GM10266 (cell line): ENCODE measurements at regions not wholly inside any gene's neighbourhood (a gene's known extent, or its start where the extent isn't known, plus 50 kb on each side); places are given as distances from the start of the nearest gene placed in this dataset.
A peak's percentile ranks its signal among the peaks of the same experiment; 100 is the strongest.

Experiments used
- DNase-seq: peaks from one replicate; pipeline ENCODE4 v3.0.0; 2012; ENCODE audit errors: extremely low spot score
- TF ChIP-seq, protein P1 (sequence below): IDR thresholded peaks from 2 replicates; pipeline ENCODE4 v1.5.1; 2012; ENCODE audit warnings: mild to moderate bottlenecking, low read depth; ENCODE audit not compliant: control insufficient read depth, insufficient read depth; ENCODE audit errors: missing control alignments

DNA sequence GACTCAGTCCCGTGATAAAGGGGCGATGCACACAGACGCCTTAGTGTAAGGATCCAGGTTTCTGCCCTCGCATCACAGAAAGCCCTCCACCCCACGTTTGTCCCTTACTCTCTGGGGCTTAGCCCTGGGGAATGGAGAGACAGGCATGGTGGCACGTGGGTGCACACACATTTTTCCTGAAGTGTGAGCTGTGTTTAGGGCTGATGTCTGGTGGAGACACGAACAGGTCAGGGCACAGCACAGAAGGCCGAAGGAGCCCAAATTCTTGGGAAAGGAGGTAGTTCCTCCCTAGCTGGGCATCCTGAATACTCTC lies 84.3 kb upstream of the DHRSX start:
- TF ChIP-seq, protein P1, sequence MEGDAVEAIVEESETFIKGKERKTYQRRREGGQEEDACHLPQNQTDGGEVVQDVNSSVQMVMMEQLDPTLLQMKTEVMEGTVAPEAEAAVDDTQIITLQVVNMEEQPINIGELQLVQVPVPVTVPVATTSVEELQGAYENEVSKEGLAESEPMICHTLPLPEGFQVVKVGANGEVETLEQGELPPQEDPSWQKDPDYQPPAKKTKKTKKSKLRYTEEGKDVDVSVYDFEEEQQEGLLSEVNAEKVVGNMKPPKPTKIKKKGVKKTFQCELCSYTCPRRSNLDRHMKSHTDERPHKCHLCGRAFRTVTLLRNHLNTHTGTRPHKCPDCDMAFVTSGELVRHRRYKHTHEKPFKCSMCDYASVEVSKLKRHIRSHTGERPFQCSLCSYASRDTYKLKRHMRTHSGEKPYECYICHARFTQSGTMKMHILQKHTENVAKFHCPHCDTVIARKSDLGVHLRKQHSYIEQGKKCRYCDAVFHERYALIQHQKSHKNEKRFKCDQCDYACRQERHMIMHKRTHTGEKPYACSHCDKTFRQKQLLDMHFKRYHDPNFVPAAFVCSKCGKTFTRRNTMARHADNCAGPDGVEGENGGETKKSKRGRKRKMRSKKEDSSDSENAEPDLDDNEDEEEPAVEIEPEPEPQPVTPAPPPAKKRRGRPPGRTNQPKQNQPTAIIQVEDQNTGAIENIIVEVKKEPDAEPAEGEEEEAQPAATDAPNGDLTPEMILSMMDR, result no peak
- no peak for DNase-seq

DNA sequence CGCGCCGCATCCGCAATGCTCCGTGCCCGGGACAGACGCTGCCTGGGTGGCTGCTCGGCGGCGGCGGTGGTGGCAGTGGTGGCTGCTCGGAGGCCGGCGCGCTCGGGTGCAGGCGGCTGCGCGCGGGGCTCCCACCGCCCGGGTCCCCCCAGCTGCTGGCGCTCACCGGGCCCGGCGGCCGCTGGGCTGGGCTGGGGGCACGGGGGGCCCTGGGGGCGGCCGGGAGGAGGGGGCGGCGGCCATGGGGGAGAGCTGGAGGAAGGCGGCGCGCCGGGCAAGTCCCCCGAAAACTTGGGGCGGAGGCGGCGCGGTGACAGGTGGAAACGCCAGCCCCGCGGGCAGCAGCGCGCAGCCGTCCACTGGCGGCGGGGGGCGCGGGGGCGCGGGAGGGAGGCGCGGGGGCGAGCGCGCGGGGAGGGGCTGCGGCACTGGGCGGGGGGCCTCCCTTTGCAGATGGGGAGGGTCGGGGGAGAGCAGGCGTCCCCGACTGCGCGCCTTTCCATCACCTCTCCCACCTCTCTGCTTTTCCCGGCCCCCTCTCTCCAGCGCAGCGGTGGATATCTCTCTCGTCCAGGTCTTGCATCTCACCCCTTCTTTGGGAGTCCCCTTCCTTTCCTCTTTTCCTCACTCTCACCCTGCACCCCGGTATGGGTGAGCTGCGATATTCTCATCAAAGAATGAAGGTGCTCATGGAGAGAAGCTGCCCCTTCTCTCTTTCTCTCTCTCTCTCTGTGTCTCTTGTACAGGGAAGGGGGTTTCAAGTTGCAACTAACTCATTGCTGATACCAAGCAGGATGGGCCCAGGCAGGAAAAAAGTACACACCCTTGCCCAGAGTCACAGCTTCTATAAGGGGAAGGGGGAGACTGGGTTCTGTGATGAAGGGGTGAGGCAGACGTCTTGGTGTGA lies 83.7 kb upstream of the DHRSX start:
- DNase-seq, result peak; percentile 58
- TF ChIP-seq, protein P1, result no peak

DNA sequence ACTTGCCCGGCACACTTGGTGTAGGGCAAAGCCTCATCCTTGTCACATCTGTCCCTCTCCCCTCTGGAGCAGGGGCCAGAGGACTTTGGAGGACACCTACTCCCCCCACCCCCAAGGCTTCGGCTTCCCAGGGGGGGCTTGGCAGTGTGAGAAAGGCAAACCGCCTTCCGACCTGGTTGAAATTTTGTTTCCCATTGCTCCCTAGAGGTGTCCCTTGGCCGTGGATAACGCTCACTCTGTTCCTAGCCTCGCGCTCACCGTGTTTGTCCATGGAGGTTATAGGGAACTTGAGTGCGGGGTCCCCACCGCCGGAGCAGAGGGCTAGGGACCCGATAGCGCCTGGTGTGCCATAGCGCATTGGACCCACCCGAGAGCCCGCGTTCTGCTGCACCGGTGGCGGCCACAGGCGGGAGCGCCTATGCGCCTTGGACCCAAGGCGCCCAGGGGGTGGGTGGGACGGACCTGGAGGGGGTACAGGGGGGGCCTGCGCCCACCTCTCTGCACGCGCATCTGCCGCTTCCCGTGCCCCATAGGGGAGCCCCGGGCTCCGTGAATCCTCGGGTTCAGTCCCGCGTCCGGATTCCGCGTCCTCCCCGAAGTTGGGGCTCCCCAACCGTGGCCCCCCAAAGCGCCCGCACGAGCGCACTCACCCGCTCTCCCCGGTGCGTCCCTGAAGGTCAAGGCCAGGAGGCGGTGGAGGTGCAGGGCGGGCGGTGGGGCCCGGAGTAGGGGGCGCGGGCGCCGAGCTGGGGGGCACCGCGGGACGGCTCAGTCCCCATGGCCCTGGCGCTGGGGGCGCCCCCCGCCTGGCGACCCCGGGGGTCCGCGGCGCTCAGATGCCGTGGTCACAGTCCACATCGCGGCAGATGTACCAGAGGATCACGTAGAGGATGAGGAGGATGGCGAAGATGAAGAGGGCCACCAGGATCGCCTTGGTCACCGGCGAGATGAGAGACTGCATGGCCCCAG lies 82.7 kb upstream of the DHRSX start:
- no peak for DNase-seq
- TF ChIP-seq, protein P1, result no peak

DNA sequence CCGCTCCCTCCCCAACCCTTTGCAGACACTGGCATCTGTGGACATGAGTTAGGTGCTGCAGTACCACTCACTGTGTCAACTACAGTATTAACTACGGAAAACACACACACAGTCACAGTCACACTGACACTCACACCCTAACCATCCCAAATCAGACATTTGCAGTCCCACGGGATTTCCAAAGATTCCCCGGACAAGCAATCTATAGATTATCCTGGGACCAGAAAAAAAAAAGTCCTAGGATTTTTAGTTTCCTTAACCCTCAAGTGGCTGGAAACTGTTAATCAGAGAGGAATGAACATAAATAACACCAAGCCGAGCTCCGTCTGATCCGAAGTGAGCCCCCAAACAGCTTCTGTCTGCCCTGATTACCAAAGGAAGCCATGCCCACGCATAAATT lies 81.9 kb upstream of the DHRSX start:
- DNase-seq, result no peak

DNA sequence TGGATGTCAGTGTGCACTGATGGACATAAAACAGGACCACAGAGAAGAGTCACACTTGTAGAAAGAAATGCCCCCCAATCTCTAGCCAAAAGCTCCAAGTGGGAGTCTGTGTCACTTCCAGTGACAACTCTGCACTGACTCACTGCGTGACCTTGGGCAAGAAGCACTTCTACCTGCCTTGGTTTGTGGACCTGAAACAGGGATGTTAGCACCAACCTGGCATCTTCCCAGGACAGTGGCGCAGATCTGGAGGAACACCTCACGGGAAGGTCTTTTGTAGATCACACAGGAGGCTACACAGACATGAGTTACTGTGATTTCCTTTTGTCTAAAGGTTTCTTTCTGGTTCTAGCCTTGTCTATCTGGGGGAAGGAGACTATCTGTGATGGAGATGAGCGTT lies 80.5 kb upstream of the DHRSX start:
- TF ChIP-seq, protein P1, result no peak
- DNase-seq, result no peak

More for the DNA sequence above, 81.9 kb upstream of the DHRSX start:
- TF ChIP-seq, protein P1, result no peak

DNA sequence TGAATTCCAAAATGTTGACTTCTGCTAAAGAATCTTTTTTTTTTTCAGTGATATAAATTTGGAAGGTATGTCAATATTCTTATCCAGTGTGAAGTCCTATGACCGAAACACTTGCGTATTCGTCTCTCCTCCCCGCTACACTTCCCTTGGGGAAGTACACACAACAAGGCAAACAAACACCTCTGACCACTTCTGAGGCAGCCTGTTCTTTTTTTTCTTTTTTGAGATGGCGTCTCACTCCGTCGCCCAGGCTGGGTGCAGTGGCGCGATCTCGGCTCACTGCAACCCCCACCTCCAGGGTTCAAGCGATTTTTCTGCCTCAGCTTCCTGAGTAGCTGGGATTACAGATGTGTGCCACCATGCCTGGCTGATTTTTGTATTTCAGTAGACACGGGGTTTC lies 78.1 kb upstream of the DHRSX start:
- no peak for DNase-seq
- TF ChIP-seq, protein P1, result no peak
